ENCODE measurements at regions not wholly inside any gene's neighbourhood (a gene's known extent, or its start where the extent isn't known, plus 50 kb on each side); places are given as distances from the start of the nearest gene placed in this dataset.

DNA sequence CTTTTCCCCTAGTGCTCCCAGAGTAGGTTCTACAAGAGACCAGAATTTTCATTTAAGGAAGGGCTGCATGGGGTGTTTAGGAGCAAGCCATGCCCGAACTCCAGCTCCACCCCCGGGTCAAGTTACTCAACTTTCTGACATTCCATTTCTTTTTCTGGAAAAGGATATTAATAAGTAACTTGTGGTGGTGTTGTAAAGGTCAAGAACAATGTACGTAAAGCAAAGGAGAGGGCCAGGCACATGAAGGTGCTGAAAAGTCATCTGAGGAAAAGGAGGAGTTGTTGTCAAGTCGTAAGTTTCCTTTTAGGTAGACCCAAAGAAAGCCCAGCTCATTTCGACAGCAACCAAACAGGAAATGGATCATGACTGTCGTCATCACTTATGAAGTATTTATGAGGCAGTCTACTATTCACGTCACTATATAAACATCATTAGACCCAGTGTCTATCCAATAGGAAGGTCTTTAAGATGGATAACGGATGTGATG is 319.6 kb upstream of the IL12A start:
- intact Hi-C loops (cut with micrococcal nuclease), result no loop called here
- TF ChIP-seq, protein P1, sequence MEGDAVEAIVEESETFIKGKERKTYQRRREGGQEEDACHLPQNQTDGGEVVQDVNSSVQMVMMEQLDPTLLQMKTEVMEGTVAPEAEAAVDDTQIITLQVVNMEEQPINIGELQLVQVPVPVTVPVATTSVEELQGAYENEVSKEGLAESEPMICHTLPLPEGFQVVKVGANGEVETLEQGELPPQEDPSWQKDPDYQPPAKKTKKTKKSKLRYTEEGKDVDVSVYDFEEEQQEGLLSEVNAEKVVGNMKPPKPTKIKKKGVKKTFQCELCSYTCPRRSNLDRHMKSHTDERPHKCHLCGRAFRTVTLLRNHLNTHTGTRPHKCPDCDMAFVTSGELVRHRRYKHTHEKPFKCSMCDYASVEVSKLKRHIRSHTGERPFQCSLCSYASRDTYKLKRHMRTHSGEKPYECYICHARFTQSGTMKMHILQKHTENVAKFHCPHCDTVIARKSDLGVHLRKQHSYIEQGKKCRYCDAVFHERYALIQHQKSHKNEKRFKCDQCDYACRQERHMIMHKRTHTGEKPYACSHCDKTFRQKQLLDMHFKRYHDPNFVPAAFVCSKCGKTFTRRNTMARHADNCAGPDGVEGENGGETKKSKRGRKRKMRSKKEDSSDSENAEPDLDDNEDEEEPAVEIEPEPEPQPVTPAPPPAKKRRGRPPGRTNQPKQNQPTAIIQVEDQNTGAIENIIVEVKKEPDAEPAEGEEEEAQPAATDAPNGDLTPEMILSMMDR (IDR thresholded peaks at IDR 0.05), result no peak
- DNase-seq (no peak), ATAC-seq (no peak)
- no peaks in the 10 kb centered on the region for H3K36me3 Mint-ChIP-seq
- Histone ChIP-seq H3K9me3 (ENCODE audit: control insufficient read depth, insufficient read depth, low read length) (no peaks in the 10 kb centered on the region), H3K27ac (ENCODE audit: low read length) (no peak overlapping the region), H3K27me3 (ENCODE audit: control insufficient read depth, insufficient read depth, low read length) (no peaks in the 10 kb centered on the region), H3K36me3 (ENCODE audit: control insufficient read depth, insufficient read depth, low read length) (no peaks in the 10 kb centered on the region), H3K4me3 (ENCODE audit: low read length) (no peak overlapping the region), H3K4me1 (ENCODE audit: control insufficient read depth, insufficient read depth, low read length) (no peaks in the 10 kb centered on the region)
- no peak overlapping the region for H3K27ac Mint-ChIP-seq
- H3K4me1 Mint-ChIP-seq, result no peaks in the 10 kb centered on the region
- no peak overlapping the region for H3K4me3 Mint-ChIP-seq
- no peaks in the 10 kb centered on the region for H3K27me3 Mint-ChIP-seq (ENCODE audit: low read depth in 2 of 2)
- WGBS (ENCODE audit: insufficient coverage), result 53% methylated on average over 6 of the region's 8 CpGs
- H3K9me3 Mint-ChIP-seq, result peaks cover 2% of the 10 kb centered on the region in 2 donors

DNA sequence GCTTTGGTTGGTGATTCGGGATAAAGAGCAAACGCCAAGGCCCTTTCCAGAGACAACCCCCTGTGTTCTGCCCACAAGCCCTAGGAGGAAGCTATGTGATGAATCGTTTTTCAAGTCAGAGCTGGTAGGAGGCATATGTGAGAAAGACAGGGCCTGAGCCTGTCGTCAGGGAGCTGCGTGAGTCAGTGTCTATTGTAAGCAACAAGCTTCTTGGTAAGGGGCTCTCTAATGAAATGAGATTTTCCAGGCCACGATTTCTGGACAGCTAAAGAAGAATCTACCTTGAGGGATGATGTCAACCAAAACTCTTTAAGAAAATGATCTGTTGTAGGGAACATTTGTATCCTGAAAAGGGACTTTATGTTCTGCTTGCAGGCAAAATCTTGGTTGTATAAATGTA is 318.9 kb upstream of the IL12A start:
- TF ChIP-seq, protein P1 (IDR thresholded peaks at IDR 0.05), result no peak
- Mint-ChIP-seq H3K9me3 (peaks cover 0 to 3% of the 10 kb centered on the region in 2 donors), H3K27ac (no peak overlapping the region), H3K36me3 (no peaks in the 10 kb centered on the region), H3K4me1 (no peaks in the 10 kb centered on the region), H3K4me3 (no peak overlapping the region), H3K27me3 (ENCODE audit: low read depth in 2 of 2) (no peaks in the 10 kb centered on the region)
- Histone ChIP-seq H3K4me1 (ENCODE audit: control insufficient read depth, insufficient read depth, low read length) (no peaks in the 10 kb centered on the region), H3K9me3 (ENCODE audit: control insufficient read depth, insufficient read depth, low read length) (no peaks in the 10 kb centered on the region), H3K4me3 (ENCODE audit: low read length) (no peak overlapping the region), H3K27me3 (ENCODE audit: control insufficient read depth, insufficient read depth, low read length) (no peaks in the 10 kb centered on the region), H3K27ac (ENCODE audit: low read length) (no peak overlapping the region), H3K36me3 (ENCODE audit: control insufficient read depth, insufficient read depth, low read length) (no peaks in the 10 kb centered on the region)
- WGBS (ENCODE audit: insufficient coverage), result 77% methylated on average over 6 of the region's 6 CpGs
- DNase-seq, result no peak
- no peak for ATAC-seq
- intact Hi-C loops (cut with micrococcal nuclease), result no loop called here

DNA sequence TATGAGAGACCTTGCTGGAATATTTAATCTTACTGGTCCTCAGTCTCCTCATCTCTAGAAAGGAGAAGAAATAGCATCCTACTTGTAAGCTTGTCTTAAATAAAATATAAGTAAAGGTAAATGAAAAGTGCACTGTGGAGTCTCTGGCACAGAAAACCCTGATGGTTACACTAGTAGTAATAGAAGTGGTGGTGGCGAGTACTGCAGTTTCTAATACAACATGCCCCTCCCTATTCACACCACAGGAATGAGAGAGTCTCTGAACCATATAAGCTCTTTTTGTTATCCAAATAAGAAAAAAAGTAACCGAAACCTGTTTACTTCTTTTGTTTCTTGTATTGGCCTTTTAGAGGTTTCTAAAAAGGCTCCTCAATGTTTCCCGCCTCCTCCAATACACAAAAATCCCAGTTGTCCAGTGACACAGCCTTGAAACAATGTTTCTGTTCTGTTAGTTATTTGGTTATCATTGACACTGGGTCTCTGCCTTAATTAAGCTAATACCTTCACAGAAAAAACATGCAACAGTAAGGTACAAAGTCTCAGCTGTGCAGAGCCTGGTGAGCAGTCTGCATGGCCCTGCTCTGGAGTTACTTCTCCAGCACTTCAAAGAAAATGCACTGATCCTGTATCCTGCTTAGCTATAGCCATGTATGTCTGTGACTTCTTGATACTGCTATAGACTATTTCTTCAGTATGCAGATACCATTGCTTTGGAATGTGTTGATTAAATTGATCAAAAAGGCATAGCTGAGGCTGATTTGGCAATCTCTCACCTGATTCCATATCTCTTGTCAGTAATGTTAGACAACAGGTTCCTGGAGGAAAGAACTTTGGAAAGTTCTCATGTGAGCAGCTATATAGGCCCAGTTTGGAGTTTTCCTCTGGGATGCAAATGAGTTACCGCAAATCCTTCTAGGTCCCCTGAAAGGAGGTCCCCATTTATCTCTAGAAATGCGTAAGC is 315.6 kb upstream of the IL12A start:
- Histone ChIP-seq H3K4me3 (ENCODE audit: low read length) (no peak overlapping the region), H3K4me1 (ENCODE audit: control insufficient read depth, insufficient read depth, low read length) (no peaks in the 10 kb centered on the region), H3K27ac (ENCODE audit: low read length) (no peak overlapping the region), H3K9me3 (ENCODE audit: control insufficient read depth, insufficient read depth, low read length) (no peaks in the 10 kb centered on the region), H3K27me3 (ENCODE audit: control insufficient read depth, insufficient read depth, low read length) (no peaks in the 10 kb centered on the region), H3K36me3 (ENCODE audit: control insufficient read depth, insufficient read depth, low read length) (no peaks in the 10 kb centered on the region)
- no peaks in the 10 kb centered on the region for H3K27me3 Mint-ChIP-seq (ENCODE audit: low read depth in 2 of 2)
- TF ChIP-seq, protein P1 (IDR thresholded peaks at IDR 0.05), result no peak
- H3K36me3 Mint-ChIP-seq, result no peaks in the 10 kb centered on the region
- ATAC-seq, result no peak
- WGBS (ENCODE audit: insufficient coverage), result 100% methylated on average over 1 of the region's 5 CpGs
- H3K4me1 Mint-ChIP-seq, result no peaks in the 10 kb centered on the region
- H3K27ac Mint-ChIP-seq, result no peak overlapping the region
- peaks cover 0 to 3% of the 10 kb centered on the region in 2 donors for H3K9me3 Mint-ChIP-seq
- DNase-seq, result no peak
- intact Hi-C loops (cut with micrococcal nuclease), result no loop called here
- no peak overlapping the region for H3K4me3 Mint-ChIP-seq

Data from natural killer cell (primary cell).